Esophagus muscularis mucosa (tissue), 4 donors: ENCODE measurements at regions not wholly inside any gene's neighbourhood (a gene's known extent, or its start where the extent isn't known, plus 50 kb on each side); places are given as distances from the start of the nearest gene placed in this dataset.

Experiments
- DNase-seq: peaks from one replicate; pipeline ENCODE4 v3.0.0-alpha.2; 2017; ENCODE audit errors: extremely low spot score
- H3K27ac ChIP-seq, 4 donors: fragments of 200-600 bp; sonication (generic); replicated peaks in 1 of 4; 1 replicate in 3 of 4; 2 replicates in 1 of 4; pipeline ENCODE4 v1.5.1; 2016 to 2019; ENCODE audit warnings: mild to moderate bottlenecking in 1 of 4
- H3K27me3 ChIP-seq, 4 donors: fragments of 200-600 bp; sonication (generic); one replicate each; pipeline versions ENCODE4 v1.5.1 to v1.6.0; 2016 to 2019
- H3K36me3 ChIP-seq, 4 donors: fragments of 200-600 bp; sonication (generic); one replicate each; pipeline ENCODE4 v1.5.1; 2016 to 2019
- H3K4me1 ChIP-seq, 4 donors: fragments of 200-600 bp; sonication (generic); one replicate each; pipeline ENCODE4 v1.5.1; 2016 to 2019
- H3K4me3 ChIP-seq, 4 donors: fragments of 200-600 bp; sonication (generic); 1 replicate in 2 of 4; 2 replicates in 2 of 4; pipeline ENCODE4 v1.5.1; 2016 to 2019; ENCODE audit warnings: mild to moderate bottlenecking in 4 of 4, moderate library complexity in 1 of 4
- H3K9me3 ChIP-seq, 4 donors: fragments of 200-600 bp; sonication (generic); 1 replicate in 3 of 4; 2 replicates in 1 of 4; pipeline ENCODE4 v1.5.1; 2016 to 2019
- CTCF ChIP-seq, 3 experiments: fragments of 200-600 bp in 2 of 3; fragments of 450-650 bp in 1 of 3; sonication (generic) in 2 of 3; IDR thresholded peaks; one replicate each; pipeline ENCODE4 v1.5.1; 2017 to 2019; ENCODE audit warnings: antibody characterized with exemption in 3 of 3, mild to moderate bottlenecking in 2 of 3, moderate library complexity in 1 of 3
- EP300 ChIP-seq: sonication (generic); formaldehyde crosslinking; IDR thresholded peaks from one replicate; pipeline ENCODE4 v1.6.1; 2017; ENCODE audit warnings: antibody characterized with exemption
- POLR2A ChIP-seq: fragments of 450-650 bp; IDR thresholded peaks from one replicate; pipeline ENCODE4 v1.6.1; 2017; ENCODE audit warnings: antibody characterized with exemption, moderate library complexity, mild to moderate bottlenecking, low read depth
- POLR2AphosphoS5 ChIP-seq, 2 donors: sonication (generic); formaldehyde crosslinking; IDR thresholded peaks; one replicate each; pipeline ENCODE4 v1.6.1; 2017; ENCODE audit warnings: antibody characterized with exemption in 2 of 2
- WGBS: methylation state at CpG from one replicate; pipeline ENCODE4 v1.1.5; 2018; 5-methylcytosine and 5-hydroxymethylcytosine counted together
- intact Hi-C: fragments of 100-400 bp; cut with DNase I; formaldehyde crosslinking; loops from one replicate; pipeline ENCODE4 v1.15.1; 2023

GRCh38 chr20:4607287-4607713 lies 79.0 kb upstream of the PRNP start:
- peaks cover 0 to 14% (median 6%) of the 10 kb centered on the region in 4 donors for H3K4me1 ChIP-seq
- WGBS = 29% methylated on average over 13 of the region's 13 CpGs
- no peaks in the 10 kb centered on the region for H3K36me3 ChIP-seq
- no peak overlapping the region for H3K27ac ChIP-seq
- intact Hi-C loops = loop anchor here (1.0 to 10.0 kb wide), 2 partner anchors 113 to 338 kb away; no protein-coding TSS in a partner anchor
- H3K9me3 ChIP-seq = no peaks in the 10 kb centered on the region
- H3K27me3 ChIP-seq = peaks cover 0 to 3% (median 0%) of the 10 kb centered on the region in 4 donors
- no peak overlapping the region for H3K4me3 ChIP-seq
- peak; percentile 93 for DNase-seq
- TF ChIP-seq CTCF (IDR thresholded peaks at IDR 0.05) = peak; percentile 91 to 95 (median 95)
- no peak for TF ChIP-seq POLR2AphosphoS5 (IDR thresholded peaks at IDR 0.05)
- no peak for TF ChIP-seq POLR2A
- TF ChIP-seq EP300 = no peak

- H3K4me1 ChIP-seq = peaks cover 7 to 22% (median 12%) of the 10 kb centered on the region in 4 donors
- peak; percentile 14 for DNase-seq
- no peak overlapping the region for H3K27ac ChIP-seq
- H3K9me3 ChIP-seq = no peaks in the 10 kb centered on the region
- no peak for TF ChIP-seq POLR2AphosphoS5 (IDR thresholded peaks at IDR 0.05)
- no peak for TF ChIP-seq EP300
- no peaks in the 10 kb centered on the region for H3K36me3 ChIP-seq
- intact Hi-C loops = loop anchor here (10.0 kb wide), 1 partner anchor 339 kb away; no protein-coding TSS in a partner anchor
- WGBS = 93% methylated on average over 2 of the region's 2 CpGs
- peaks cover 0 to 9% (median 0%) of the 10 kb centered on the region in 4 donors for H3K27me3 ChIP-seq
- no peak overlapping the region for H3K4me3 ChIP-seq
These were observed 80.2 kb upstream of the PRNP start for GRCh38 chr20:4606051-4606450.

- Histone ChIP-seq H3K9me3 (no peaks in the 10 kb centered on the region), H3K4me3 (no peak overlapping the region), H3K36me3 (no peaks in the 10 kb centered on the region), H3K27me3 (peaks cover 0 to 9% (median 0%) of the 10 kb centered on the region in 4 donors), H3K4me1 (peaks cover 7 to 22% (median 12%) of the 10 kb centered on the region in 4 donors), H3K27ac (no peak overlapping the region)
- DNase-seq = no peak
- 64% methylated on average over 4 of the region's 4 CpGs for WGBS
- no peak for TF ChIP-seq CTCF (IDR thresholded peaks at IDR 0.05)
- TF ChIP-seq POLR2A = no peak
- TF ChIP-seq EP300 = no peak
- TF ChIP-seq POLR2AphosphoS5 (IDR thresholded peaks at IDR 0.05) = no peak
- intact Hi-C loops = loop anchor here (10.0 kb wide), 1 partner anchor 340 kb away; no protein-coding TSS in a partner anchor
These were observed 81.1 kb upstream of the PRNP start for GRCh38 chr20:4605166-4605565.

- peaks cover 7 to 22% (median 12%) of the 10 kb centered on the region in 4 donors for H3K4me1 ChIP-seq
- intact Hi-C loops = loop anchor here (10.0 kb wide), 1 partner anchor 340 kb away; no protein-coding TSS in a partner anchor
- peaks cover 0 to 9% (median 0%) of the 10 kb centered on the region in 4 donors for H3K27me3 ChIP-seq
- no peak overlapping the region for H3K27ac ChIP-seq
- H3K4me3 ChIP-seq = no peak overlapping the region
- TF ChIP-seq EP300 (no peak), CTCF (IDR thresholded peaks at IDR 0.05) (no peak), POLR2A (no peak), POLR2AphosphoS5 (IDR thresholded peaks at IDR 0.05) (no peak)
- DNase-seq = peak; percentile 14
- H3K9me3 ChIP-seq = no peaks in the 10 kb centered on the region
- no peaks in the 10 kb centered on the region for H3K36me3 ChIP-seq
- WGBS = 79% methylated on average over 3 of the region's 3 CpGs
These were observed 81.7 kb upstream of the PRNP start for GRCh38 chr20:4604580-4604979.

GRCh38 chr20:4603724-4604123 lies 82.5 kb upstream of the PRNP start:
- H3K36me3 ChIP-seq = no peaks in the 10 kb centered on the region
- 43% methylated on average over 11 of the region's 11 CpGs for WGBS
- peaks cover 0 to 9% (median 0%) of the 10 kb centered on the region in 4 donors for H3K27me3 ChIP-seq
- DNase-seq = peak; percentile 45
- intact Hi-C loops = loop anchor here (10.0 kb wide), 1 partner anchor 341 kb away; no protein-coding TSS in a partner anchor
- H3K4me1 ChIP-seq = peaks cover 7 to 22% (median 12%) of the 10 kb centered on the region in 4 donors
- H3K9me3 ChIP-seq = no peaks in the 10 kb centered on the region
- H3K4me3 ChIP-seq = no peak overlapping the region
- TF ChIP-seq POLR2AphosphoS5 (IDR thresholded peaks at IDR 0.05) = no peak
- peak overlapping the region in 1 of 4 donors; percentile 25 for H3K27ac ChIP-seq

- no peak for TF ChIP-seq EP300
- no peak for TF ChIP-seq CTCF (IDR thresholded peaks at IDR 0.05)
- no peak for TF ChIP-seq POLR2A
- TF ChIP-seq POLR2AphosphoS5 (IDR thresholded peaks at IDR 0.05) = no peak
- DNase-seq = peak; percentile 72
- Histone ChIP-seq H3K9me3 (no peaks in the 10 kb centered on the region), H3K4me1 (peaks cover 7 to 19% (median 11%) of the 10 kb centered on the region in 4 donors), H3K27ac (no peak overlapping the region), H3K27me3 (peaks cover 0 to 12% (median 0%) of the 10 kb centered on the region in 4 donors), H3K36me3 (no peaks in the 10 kb centered on the region), H3K4me3 (no peak overlapping the region)
- intact Hi-C loops = loop anchor here (10.0 kb wide), 1 partner anchor 343 kb away; no protein-coding TSS in a partner anchor
- 63% methylated on average over 3 of the region's 4 CpGs for WGBS
These were observed 84.0 kb upstream of the PRNP start for GRCh38 chr20:4602297-4602631.
